GM12892 (cell line): ENCODE measurements at regions not wholly inside any gene's neighbourhood (a gene's known extent, or its start where the extent isn't known, plus 50 kb on each side); places are given as distances from the start of the nearest gene placed in this dataset.

ENCODE experiments used
- POLR2A ChIP-seq: IDR thresholded peaks from 2 replicates; pipeline ENCODE4 v1.6.1; 2011; ENCODE audit warnings: low read depth, low read length, control low read depth
- POLR2AphosphoS5 ChIP-seq: IDR thresholded peaks from 2 replicates; pipeline ENCODE4 v1.6.1; 2011; ENCODE audit warnings: low read depth, low read length, control low read depth
- TAF1 ChIP-seq: IDR thresholded peaks from 2 replicates; pipeline ENCODE4 v1.6.1; 2011; ENCODE audit warnings: low read depth, mild to moderate bottlenecking, control low read depth, low read length, borderline replicate concordance

- TF ChIP-seq POLR2AphosphoS5 (no peak), POLR2A (no peak), TAF1 (no peak)
Measured at GRCh38 chr4:163673848-163674697, 179.6 kb downstream of the TMA16 start.
